SH-SY5Y (cell line): ENCODE measurements at regions not wholly inside any gene's neighbourhood (a gene's known extent, or its start where the extent isn't known, plus 50 kb on each side); places are given as distances from the start of the nearest gene placed in this dataset.

ENCODE experiments used
- GATA2 ChIP-seq: IDR thresholded peaks from 2 replicates; pipeline ENCODE4 v1.6.1; 2011; ENCODE audit warnings: mild to moderate bottlenecking, low read depth, low read length
- GATA3 ChIP-seq: IDR thresholded peaks from 2 replicates; pipeline ENCODE4 v1.6.1; 2011; ENCODE audit warnings: low read depth, mild to moderate bottlenecking, low read length, moderate library complexity

GRCh38 chr3:157979022-157979421 is 127.2 kb downstream of the SHOX2 start:
- TF ChIP-seq GATA2 (no peak), GATA3 (no peak)
